ENCODE measurements at regions not wholly inside any gene's neighbourhood (a gene's known extent, or its start where the extent isn't known, plus 50 kb on each side); places are given as distances from the start of the nearest gene placed in this dataset.

- TF ChIP-seq GATA3 (IDR thresholded peaks at IDR 0.05; ENCODE audit: low read depth, low read length), result no peak
- no peak for TF ChIP-seq GATA2 (IDR thresholded peaks at IDR 0.05; ENCODE audit: low read depth, low read length)
Observed at GRCh38 chr3:5569152-5569551, 381.6 kb downstream of the EDEM1 start.

- no peak for TF ChIP-seq GATA2 (IDR thresholded peaks at IDR 0.05; ENCODE audit: low read depth, low read length)
- TF ChIP-seq GATA3 (IDR thresholded peaks at IDR 0.05; ENCODE audit: low read depth, low read length), result no peak
Observed at GRCh38 chr3:5572168-5572567, 384.7 kb downstream of the EDEM1 start.

DNA sequence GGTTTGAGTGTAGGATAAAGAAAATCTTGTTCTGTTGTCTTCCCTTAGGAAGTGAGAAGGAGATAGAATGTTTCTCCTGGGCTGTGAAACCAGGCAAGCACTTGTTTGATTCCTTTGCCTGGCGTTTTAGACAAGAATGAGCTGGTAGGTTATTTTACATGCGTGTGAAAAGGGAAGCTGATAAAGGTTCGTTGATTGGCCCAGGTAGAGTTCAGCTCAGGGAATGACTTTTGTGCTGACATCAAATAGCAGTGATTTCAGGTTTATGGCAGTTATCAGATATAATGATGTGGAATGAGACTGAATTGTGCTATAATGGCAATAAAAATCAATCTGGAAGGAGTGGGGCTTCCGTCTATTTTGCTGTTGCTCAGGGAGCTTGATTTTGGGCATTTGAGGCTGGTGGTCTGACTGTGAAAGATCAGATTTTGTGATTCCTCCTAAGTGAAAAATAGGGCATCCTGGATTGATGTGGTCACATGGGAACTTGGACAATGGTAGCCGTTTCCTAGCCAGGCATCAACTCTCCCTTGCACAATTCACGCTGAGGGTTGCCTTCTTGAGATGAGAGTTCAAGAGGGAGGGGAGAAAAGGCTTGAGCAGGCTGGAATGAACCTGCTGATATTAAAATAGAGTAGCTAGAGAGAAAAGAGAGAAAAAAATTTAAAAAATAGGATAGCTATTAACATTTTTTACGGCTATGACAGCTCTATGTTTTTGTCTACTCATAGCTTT, 388.9 kb downstream of the EDEM1 start:
- TF ChIP-seq GATA3 (IDR thresholded peaks at IDR 0.05; ENCODE audit: low read depth, low read length) (no peak), GATA2 (IDR thresholded peaks at IDR 0.05; ENCODE audit: low read depth, low read length) (no peak)

DNA sequence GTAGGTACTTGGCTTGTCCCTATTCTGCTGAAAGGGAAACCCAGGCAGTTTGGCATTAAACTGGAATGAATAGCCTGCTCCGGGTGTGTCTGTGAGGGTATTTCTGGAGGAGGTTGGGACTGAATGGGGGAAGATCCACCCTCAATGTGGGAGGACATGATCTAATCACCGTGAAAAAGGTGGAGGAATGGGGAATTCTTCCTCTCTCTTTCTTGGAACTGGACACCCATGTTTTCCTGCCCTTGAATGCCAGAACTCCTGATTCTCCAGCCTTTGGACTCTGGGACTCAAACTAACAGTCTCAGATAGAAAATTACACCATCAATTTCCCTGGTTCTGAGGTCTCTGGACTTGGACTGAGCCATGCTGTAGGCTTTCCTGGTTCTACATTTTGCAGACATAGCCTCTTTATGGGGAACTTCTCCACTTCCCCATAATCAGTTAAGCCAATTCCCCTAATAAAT, 391.7 kb downstream of the EDEM1 start:
- TF ChIP-seq GATA2 (IDR thresholded peaks at IDR 0.05; ENCODE audit: low read depth, low read length) (no peak), GATA3 (IDR thresholded peaks at IDR 0.05; ENCODE audit: low read depth, low read length) (no peak)

- no peak for TF ChIP-seq GATA3 (IDR thresholded peaks at IDR 0.05; ENCODE audit: low read depth, low read length)
- TF ChIP-seq GATA2 (IDR thresholded peaks at IDR 0.05; ENCODE audit: low read depth, low read length), result no peak
Observed at GRCh38 chr3:5579946-5580345, 392.4 kb downstream of the EDEM1 start.

GRCh38 chr3:5580826-5581225, 393.3 kb downstream of the EDEM1 start:
- TF ChIP-seq GATA2 (IDR thresholded peaks at IDR 0.05; ENCODE audit: low read depth, low read length), result no peak
- TF ChIP-seq GATA3 (IDR thresholded peaks at IDR 0.05; ENCODE audit: low read depth, low read length), result no peak

GRCh38 chr3:5581743-5582142, 394.2 kb downstream of the EDEM1 start:
- no peak for TF ChIP-seq GATA3 (IDR thresholded peaks at IDR 0.05; ENCODE audit: low read depth, low read length)
- no peak for TF ChIP-seq GATA2 (IDR thresholded peaks at IDR 0.05; ENCODE audit: low read depth, low read length)

DNA sequence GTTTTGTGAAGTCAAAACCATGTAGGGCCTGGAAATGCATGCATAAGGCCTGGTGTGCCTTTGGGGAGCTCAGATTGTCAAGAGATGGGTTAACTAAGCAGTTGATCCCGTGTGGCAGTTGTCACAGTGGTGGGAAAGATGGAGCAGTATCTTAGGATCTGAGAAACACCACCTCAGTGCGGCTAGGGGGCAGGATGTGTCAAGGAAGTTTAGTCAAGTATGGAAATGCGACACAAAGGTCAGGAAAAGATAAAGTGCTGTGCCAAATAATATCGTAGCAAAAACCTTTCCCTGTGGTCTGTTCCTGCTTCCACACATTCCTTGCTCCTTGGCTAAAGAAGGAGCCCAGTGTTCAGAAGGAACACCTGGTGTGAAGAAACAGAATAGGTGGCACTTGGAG, 396.4 kb downstream of the EDEM1 start:
- no peak for TF ChIP-seq GATA2 (IDR thresholded peaks at IDR 0.05; ENCODE audit: low read depth, low read length)
- TF ChIP-seq GATA3 (IDR thresholded peaks at IDR 0.05; ENCODE audit: low read depth, low read length), result no peak

GRCh38 chr3:5585085-5585484, 397.6 kb downstream of the EDEM1 start:
- TF ChIP-seq GATA2 (IDR thresholded peaks at IDR 0.05; ENCODE audit: low read depth, low read length) (no peak), GATA3 (IDR thresholded peaks at IDR 0.05; ENCODE audit: low read depth, low read length) (no peak)

GRCh38 chr3:5606884-5607472, 419.5 kb downstream of the EDEM1 start:
- no peak for TF ChIP-seq GATA3 (IDR thresholded peaks at IDR 0.05; ENCODE audit: low read depth, low read length)
- no peak for TF ChIP-seq GATA2 (IDR thresholded peaks at IDR 0.05; ENCODE audit: low read depth, low read length)

GRCh38 chr3:5607581-5607980, 420.1 kb downstream of the EDEM1 start:
- TF ChIP-seq GATA2 (IDR thresholded peaks at IDR 0.05; ENCODE audit: low read depth, low read length) (no peak), GATA3 (IDR thresholded peaks at IDR 0.05; ENCODE audit: low read depth, low read length) (no peak)

DNA sequence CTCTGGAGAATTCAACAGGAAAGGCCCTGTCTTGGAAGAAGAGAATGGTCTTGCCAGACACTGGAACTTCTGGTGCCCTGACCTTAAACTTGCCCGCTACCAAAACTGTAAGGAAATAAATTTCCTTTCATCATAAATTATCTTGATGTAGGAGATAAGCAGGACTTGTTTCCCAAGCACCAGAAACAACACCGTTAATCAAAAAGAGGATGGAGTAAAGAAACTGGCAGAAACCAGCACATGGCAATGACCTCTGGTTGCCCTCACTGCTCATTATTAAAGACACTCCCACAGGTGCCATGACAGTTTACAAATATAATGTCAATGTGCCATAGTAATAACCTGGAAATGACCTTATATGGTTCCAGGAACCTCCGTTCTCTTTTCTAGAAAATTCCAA, 426.1 kb downstream of the EDEM1 start:
- TF ChIP-seq GATA3 (IDR thresholded peaks at IDR 0.05; ENCODE audit: low read depth, low read length) (no peak), GATA2 (IDR thresholded peaks at IDR 0.05; ENCODE audit: low read depth, low read length) (no peak)

DNA sequence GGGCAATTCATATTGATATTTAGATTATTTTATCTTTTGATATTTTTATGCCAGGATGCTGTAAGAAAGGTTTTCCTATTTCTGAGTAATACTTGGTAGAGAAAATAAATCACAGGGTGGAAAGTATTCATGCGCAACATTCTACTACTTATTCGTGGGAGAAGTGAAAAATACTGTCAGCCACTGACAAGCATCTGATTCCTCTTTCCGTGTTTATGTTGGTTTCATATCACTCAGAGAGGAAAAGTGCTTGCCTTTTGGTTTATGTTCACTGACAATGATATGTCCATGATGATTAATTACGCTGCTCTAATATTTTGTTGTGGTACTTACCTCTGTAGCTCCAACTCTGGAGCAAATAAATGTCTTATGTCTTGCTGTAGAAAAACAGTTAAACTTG, 429.4 kb downstream of the EDEM1 start:
- TF ChIP-seq GATA2 (IDR thresholded peaks at IDR 0.05; ENCODE audit: low read depth, low read length), result no peak
- TF ChIP-seq GATA3 (IDR thresholded peaks at IDR 0.05; ENCODE audit: low read depth, low read length), result no peak

- TF ChIP-seq GATA2 (IDR thresholded peaks at IDR 0.05; ENCODE audit: low read depth, low read length), result no peak
Observed at GRCh38 chr3:5618170-5618569, 430.7 kb downstream of the EDEM1 start.

DNA sequence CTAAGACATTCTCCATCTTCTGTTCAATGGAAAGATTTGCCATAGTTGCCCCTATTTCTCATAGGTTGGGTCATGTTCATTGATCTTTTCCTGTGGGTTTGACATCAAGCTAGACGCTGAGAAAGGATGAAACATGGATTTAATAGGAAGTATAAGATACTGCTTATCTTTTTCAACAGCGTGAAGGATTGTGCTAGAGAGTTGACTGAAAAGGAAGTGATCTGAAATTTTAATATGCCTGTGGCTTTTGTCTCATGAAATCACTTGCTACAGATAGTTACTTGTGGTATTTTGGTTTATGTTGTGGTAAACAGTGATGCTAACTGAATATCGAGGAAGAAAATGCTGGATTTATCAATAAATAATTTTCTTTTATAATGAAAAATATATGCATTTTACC, 442.9 kb downstream of the EDEM1 start:
- TF ChIP-seq GATA2 (IDR thresholded peaks at IDR 0.05; ENCODE audit: low read depth, low read length), result no peak
- no peak for TF ChIP-seq GATA3 (IDR thresholded peaks at IDR 0.05; ENCODE audit: low read depth, low read length)
